ENCODE measurements at regions not wholly inside any gene's neighbourhood (a gene's known extent, or its start where the extent isn't known, plus 50 kb on each side); places are given as distances from the start of the nearest gene placed in this dataset.
"Not testable (repeated sequence)": the region's sequence is repeated elsewhere in the genome, so short reads cannot be mapped to it uniquely, and the experiment has no call there.

DNA sequence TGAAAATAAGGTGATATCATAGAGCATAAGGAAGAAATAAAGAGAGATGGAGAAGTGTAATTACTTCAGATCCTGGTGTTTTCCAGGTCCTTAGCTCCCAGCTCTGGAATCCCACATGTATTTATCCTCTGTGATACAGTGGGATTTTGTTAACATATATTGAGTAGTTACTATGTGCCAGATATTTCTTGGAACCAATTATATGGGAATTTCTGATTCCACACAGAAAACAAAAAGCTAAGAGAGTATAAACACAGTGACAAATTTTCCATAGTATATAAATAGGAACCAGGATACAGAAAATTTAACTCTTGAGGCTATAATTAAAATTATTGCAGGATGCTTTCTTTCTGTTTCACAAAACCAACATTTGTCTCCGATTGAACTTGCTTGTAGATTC, 1067.5 kb downstream of the PCDH7 start:
- H3K4me3 ChIP-seq (ENCODE audit: low read length): no peak overlapping the region
- DNase-seq (ENCODE audit: low read depth): no peak
- TF ChIP-seq, protein P1, sequence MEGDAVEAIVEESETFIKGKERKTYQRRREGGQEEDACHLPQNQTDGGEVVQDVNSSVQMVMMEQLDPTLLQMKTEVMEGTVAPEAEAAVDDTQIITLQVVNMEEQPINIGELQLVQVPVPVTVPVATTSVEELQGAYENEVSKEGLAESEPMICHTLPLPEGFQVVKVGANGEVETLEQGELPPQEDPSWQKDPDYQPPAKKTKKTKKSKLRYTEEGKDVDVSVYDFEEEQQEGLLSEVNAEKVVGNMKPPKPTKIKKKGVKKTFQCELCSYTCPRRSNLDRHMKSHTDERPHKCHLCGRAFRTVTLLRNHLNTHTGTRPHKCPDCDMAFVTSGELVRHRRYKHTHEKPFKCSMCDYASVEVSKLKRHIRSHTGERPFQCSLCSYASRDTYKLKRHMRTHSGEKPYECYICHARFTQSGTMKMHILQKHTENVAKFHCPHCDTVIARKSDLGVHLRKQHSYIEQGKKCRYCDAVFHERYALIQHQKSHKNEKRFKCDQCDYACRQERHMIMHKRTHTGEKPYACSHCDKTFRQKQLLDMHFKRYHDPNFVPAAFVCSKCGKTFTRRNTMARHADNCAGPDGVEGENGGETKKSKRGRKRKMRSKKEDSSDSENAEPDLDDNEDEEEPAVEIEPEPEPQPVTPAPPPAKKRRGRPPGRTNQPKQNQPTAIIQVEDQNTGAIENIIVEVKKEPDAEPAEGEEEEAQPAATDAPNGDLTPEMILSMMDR (conservative IDR thresholded peaks at IDR 0.05; ENCODE audit: low read length): no peak

DNA sequence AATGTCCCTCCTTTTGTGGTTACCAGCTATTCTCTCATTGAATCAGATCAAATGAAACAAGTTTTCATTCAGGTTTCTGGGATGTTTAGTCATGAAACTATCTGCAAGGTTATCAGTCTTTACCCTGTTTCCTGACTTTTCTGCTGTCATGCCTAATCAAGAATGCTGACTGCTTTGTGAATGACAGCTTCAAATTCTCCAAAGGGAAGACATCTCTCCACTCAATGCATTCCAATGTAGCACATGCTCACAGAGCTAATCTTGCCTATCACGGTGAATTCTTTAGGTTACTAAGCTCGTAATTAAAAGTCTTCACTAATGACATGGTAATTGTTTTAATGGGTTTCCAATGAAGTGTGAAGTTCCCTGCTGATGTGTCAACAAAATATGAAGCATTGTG, 1068.5 kb downstream of the PCDH7 start:
- TF ChIP-seq, protein P1 (conservative IDR thresholded peaks at IDR 0.05; ENCODE audit: low read length): no peak
- no peak for DNase-seq (ENCODE audit: low read depth)

DNA sequence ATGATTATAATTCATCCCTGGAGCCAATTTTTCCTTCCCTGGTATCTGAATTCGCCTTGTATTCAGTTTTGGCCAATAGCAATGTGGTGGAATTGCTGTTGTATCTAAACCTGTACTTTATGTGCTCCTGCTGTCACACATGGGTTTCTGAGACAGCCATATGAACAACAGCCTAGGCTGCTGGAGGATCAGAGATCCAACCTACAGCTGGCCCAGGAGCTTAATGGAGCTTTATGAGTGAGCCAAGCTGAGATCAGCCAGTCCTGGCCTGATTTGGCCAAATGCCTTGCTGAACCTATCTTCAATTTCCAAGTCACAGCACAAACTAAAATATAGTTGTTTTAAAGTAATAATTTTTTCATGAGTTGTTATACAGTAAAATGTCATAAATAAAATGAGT, 1071.5 kb downstream of the PCDH7 start:
- no peak overlapping the region for H3K4me3 ChIP-seq (ENCODE audit: low read length)
- TF ChIP-seq, protein P1 (conservative IDR thresholded peaks at IDR 0.05; ENCODE audit: low read length): no peak
- DNase-seq (ENCODE audit: low read depth): no peak

More for the DNA sequence above, 1068.5 kb downstream of the PCDH7 start:
- H3K4me3 ChIP-seq (ENCODE audit: low read length): no peak overlapping the region

DNA sequence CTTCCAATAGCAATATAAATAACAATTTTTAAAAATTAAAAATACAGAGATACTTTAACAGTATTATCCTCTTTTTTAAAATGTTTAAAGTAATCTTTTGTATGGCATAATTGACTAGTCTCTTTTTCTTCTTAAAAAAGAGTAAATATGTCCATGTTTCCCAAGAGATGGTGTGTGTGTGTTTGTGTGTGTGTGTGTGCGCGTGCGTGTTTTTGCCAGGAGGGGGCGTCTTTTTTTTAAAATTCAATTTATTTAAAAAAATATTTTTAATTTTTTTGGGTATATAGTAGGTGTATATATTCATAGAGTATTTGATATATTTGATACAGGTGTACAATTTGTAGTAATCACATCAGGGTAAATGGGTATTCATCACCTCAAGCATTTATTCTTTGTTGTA, 1073.7 kb downstream of the PCDH7 start:
- TF ChIP-seq, protein P1 (conservative IDR thresholded peaks at IDR 0.05; ENCODE audit: low read length): peak; percentile 12; the same call in 1 of the 2 replicates
- no peak for DNase-seq (ENCODE audit: low read depth)
- H3K4me3 ChIP-seq (ENCODE audit: low read length): no peak overlapping the region

DNA sequence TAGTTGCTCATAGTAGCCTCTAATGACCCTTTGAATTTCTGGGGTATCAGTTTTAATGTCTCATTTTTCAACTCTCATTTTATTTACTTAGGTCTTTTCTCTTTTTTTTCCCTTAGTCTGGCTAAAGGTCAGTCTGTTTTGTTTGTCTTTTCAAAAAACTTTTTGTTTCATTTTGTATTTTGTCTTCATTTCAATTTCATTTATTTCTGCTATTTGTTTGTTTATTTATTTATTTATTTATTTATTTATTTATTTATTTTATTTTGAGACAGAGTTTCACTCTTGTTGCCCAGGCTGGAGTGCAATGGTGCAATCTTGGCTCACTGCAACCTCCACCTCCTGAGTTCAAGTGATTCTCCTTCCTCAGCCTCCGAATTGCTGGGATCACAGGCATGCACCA, 1076.9 kb downstream of the PCDH7 start:
- H3K4me3 ChIP-seq (ENCODE audit: low read length); DNase-seq (ENCODE audit: low read depth): not testable (repeated sequence)

DNA sequence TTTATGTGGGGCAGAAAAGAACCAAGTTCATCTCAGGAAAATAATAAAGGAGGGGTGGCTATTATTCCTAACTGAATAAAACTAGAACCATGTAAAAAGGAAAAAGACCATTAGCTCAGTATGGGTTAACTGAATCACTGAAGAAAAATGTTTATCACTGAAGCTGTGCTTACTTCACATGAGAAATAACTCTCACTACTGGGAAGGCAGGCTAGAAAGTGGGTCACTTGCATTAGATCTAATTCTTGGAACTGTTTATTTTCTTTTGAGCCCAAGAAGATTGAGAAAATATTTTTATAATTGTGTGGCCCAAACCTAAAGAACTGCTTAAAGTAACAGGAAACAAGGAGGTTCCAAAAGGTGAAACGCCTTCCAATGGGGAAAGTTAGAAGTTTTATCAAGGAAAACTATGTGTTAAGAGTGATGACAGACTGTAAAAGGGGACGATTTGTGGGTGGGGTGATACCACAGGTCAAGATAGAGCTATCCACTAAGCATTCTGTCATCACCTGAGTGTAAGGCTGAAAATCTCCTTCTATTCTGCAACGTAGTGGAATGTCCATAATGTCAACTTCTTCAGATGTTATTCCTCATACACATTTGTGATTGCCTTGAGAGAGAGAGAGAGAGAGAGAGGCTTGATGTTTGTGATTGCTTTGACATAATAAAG, 1083.5 kb downstream of the PCDH7 start:
- TF ChIP-seq, protein P1 (conservative IDR thresholded peaks at IDR 0.05; ENCODE audit: low read length): no peak
- DNase-seq (ENCODE audit: low read depth): no peak
- no peak overlapping the region for H3K4me3 ChIP-seq (ENCODE audit: low read length)

DNA sequence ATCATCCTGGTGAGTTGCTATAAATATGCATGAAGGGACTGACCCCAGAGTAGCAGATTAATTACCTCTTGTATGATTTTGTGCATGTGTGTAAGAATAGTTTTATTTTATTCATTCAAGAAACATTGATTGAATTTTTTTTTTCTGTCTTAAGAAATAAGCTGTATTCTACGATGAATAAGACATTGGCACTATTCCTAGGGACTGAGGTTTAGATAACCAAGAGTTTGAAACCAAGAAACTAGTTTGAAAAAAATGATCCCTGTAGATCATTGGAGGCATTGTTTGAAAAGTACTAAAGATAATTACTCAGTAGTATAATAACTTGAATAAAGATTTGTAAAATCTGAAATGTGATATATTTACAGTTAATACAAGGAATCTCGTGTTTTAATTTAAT, 1086.9 kb downstream of the PCDH7 start:
- DNase-seq (ENCODE audit: low read depth): no peak
- TF ChIP-seq, protein P1 (conservative IDR thresholded peaks at IDR 0.05; ENCODE audit: low read length): no peak
- no peak overlapping the region for H3K4me3 ChIP-seq (ENCODE audit: low read length)
